ENCODE measurements at regions not wholly inside any gene's neighbourhood (a gene's known extent, or its start where the extent isn't known, plus 50 kb on each side); places are given as distances from the start of the nearest gene placed in this dataset.
"Not testable (repeated sequence)": the region's sequence is repeated elsewhere in the genome, so short reads cannot be mapped to it uniquely, and the experiment has no call there.

DNA sequence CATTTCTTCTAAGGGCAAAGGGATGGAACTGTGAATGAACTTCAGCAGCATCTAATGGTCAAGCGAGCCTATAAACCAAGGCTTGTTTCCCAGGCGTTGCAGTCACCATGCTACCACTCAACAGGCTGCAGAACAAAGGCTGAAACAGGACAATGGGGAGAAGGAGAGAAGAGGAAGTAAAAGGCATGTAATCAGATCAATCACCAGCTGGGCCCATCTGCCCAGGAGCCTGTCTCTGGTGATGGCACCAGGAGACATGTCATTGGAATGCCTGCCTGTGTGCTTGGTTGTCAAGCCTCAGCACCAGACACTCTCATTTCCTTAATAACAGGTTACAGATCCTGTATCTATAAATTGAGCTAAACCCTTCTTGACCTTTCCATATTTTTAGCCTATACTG is 81.7 kb upstream of the UMPS start:
- no peaks in the 10 kb centered on the region for H3K9me1 ChIP-seq (replicated peaks; ENCODE audit: control insufficient read depth, extremely low read depth, insufficient read depth, low read length)
- no peak overlapping the region for H2AFZ ChIP-seq (ENCODE audit: low read depth, low read length)
- TF ChIP-seq POLR2A (IDR thresholded peaks at IDR 0.05; ENCODE audit: low read depth, low read length), result no peak
- no peaks in the 10 kb centered on the region for H3K79me2 ChIP-seq (ENCODE audit: control insufficient read depth, insufficient read depth, low read length)
- H3K9me3 ChIP-seq (replicated peaks; ENCODE audit: control insufficient read depth, insufficient read depth, low read length), result no peaks in the 10 kb centered on the region
- H3K4me2 ChIP-seq (ENCODE audit: insufficient read depth, low read length), result no peak overlapping the region
- intact Hi-C loops (cut with micrococcal nuclease), result no loop called here
- dilution Hi-C loops (cut with MboI; ENCODE audit: extremely low pct_ligation_motif_present, low sequenced_read_pairs), result no loop called here
- FAIRE-seq, result no peak
- POLR2A ChIA-PET, result no interaction called here
- no peak overlapping the region for H3K9ac ChIP-seq (replicated peaks; ENCODE audit: extremely low read depth, insufficient read depth, low read length)
- no peak overlapping the region for H3K4me3 ChIP-seq (replicated peaks in 1 of 3; ENCODE audit: insufficient read depth in 1 of 3, low read depth in 1 of 3, low read length in 3 of 3)
- CTCF ChIA-PET, result interaction anchor here (1.7 kb wide), 1 partner anchor 10 kb away, joined by 4 read pairs; no protein-coding TSS in a partner anchor
- H3K36me3 ChIP-seq (ENCODE audit: control insufficient read depth in 2 of 2, extremely low read depth in 1 of 2, insufficient read depth in 2 of 2, low read length in 2 of 2), result no peaks in the 10 kb centered on the region
- H4K20me1 ChIP-seq (replicated peaks; ENCODE audit: control insufficient read depth, extremely low read depth, insufficient read depth, low read length), result no peaks in the 10 kb centered on the region
- H3K27ac ChIP-seq (ENCODE audit: insufficient read depth, low read depth, low read length), result no peak overlapping the region
- no peak for DNase-seq (ENCODE audit: low read depth, low spot score)
- BruUV-seq (replicated peaks), result no TSS peak
- peaks cover 0 to 1% of the 10 kb centered on the region in 2 experiments for H3K27me3 ChIP-seq (ENCODE audit: control insufficient read depth in 2 of 2, insufficient read depth in 2 of 2, low read length in 2 of 2)
- no peaks in the 10 kb centered on the region for H3K4me1 ChIP-seq (ENCODE audit: control insufficient read depth, extremely low read depth, insufficient read depth, low read length)

DNA sequence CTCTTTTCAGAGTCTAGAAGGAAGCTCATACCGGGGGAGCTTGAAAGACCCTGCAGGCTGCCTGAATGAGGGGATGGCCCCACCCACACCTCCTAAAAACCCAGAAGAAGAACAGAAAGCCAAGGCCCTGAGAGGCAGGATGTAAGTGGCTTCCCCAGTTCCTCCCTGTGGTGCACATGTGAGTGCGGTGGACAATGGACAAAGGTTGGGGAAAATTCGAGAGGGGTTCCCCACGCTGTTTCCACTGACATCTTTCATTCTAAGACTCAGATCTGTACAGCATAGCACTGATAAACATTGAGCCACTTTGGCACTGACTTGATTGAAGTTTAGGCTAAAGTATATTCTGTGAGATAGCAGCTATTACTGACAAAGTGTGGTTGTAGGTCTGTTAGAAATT is 79.5 kb upstream of the UMPS start:
- no peak for FAIRE-seq
- POLR2A ChIA-PET, result no interaction called here

DNA sequence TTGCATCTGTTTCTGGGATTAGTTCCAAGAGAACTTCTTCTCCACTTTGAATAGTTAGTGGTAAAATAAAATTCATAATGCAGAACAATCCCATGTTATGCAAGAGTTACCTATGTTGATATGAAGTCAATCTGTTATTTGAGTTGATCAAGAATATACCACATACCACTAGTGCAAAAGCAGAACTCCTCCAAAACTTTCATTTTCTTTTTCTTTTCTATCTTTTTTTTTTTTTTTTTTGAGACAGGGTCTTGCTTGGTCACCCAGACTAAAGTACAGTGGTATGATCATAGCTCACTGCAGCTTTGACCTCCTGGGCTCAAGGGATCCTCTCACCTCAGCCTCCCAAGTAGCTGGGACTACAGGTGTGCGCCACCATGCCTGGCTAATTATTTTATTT is 78.8 kb upstream of the UMPS start:
- H3K36me3 ChIP-seq (ENCODE audit: control insufficient read depth in 2 of 2, extremely low read depth in 1 of 2, insufficient read depth in 2 of 2, low read length in 2 of 2); H2AFZ ChIP-seq (ENCODE audit: low read depth, low read length); dilution Hi-C loops (cut with MboI; ENCODE audit: extremely low pct_ligation_motif_present, low sequenced_read_pairs); BruUV-seq (replicated peaks); H3K4me3 ChIP-seq (replicated peaks in 1 of 3; ENCODE audit: insufficient read depth in 1 of 3, low read depth in 1 of 3, low read length in 3 of 3); H3K27me3 ChIP-seq (ENCODE audit: control insufficient read depth in 2 of 2, insufficient read depth in 2 of 2, low read length in 2 of 2); FAIRE-seq; H3K9ac ChIP-seq (replicated peaks; ENCODE audit: extremely low read depth, insufficient read depth, low read length); H4K20me1 ChIP-seq (replicated peaks; ENCODE audit: control insufficient read depth, extremely low read depth, insufficient read depth, low read length); intact Hi-C loops (cut with micrococcal nuclease); H3K27ac ChIP-seq (ENCODE audit: insufficient read depth, low read depth, low read length); H3K9me3 ChIP-seq (replicated peaks; ENCODE audit: control insufficient read depth, insufficient read depth, low read length); H3K9me1 ChIP-seq (replicated peaks; ENCODE audit: control insufficient read depth, extremely low read depth, insufficient read depth, low read length); H3K4me1 ChIP-seq (ENCODE audit: control insufficient read depth, extremely low read depth, insufficient read depth, low read length); DNase-seq (ENCODE audit: low read depth, low spot score); H3K4me2 ChIP-seq (ENCODE audit: insufficient read depth, low read length); H3K79me2 ChIP-seq (ENCODE audit: control insufficient read depth, insufficient read depth, low read length): not testable (repeated sequence)
- POLR2A ChIA-PET, result interaction anchor here (0.7 kb wide), 1 partner anchor 10 kb away, joined by 6 read pairs; no protein-coding TSS in a partner anchor
- CTCF ChIA-PET, result interaction anchor here (0.7 to 1.0 kb wide), 2 partner anchors 59 to 84 kb away, joined by 4 read pairs; no protein-coding TSS in a partner anchor

More for the DNA sequence above, 79.5 kb upstream of the UMPS start:
- H3K9me3 ChIP-seq (replicated peaks; ENCODE audit: control insufficient read depth, insufficient read depth, low read length), result no peaks in the 10 kb centered on the region
- intact Hi-C loops (cut with micrococcal nuclease), result no loop called here
- CTCF ChIA-PET, result no interaction called here
- no peak overlapping the region for H2AFZ ChIP-seq (ENCODE audit: low read depth, low read length)
- H3K79me2 ChIP-seq (ENCODE audit: control insufficient read depth, insufficient read depth, low read length), result no peaks in the 10 kb centered on the region
- dilution Hi-C loops (cut with MboI; ENCODE audit: extremely low pct_ligation_motif_present, low sequenced_read_pairs), result no loop called here
- H3K9ac ChIP-seq (replicated peaks; ENCODE audit: extremely low read depth, insufficient read depth, low read length), result no peak overlapping the region
- no peak overlapping the region for H3K4me2 ChIP-seq (ENCODE audit: insufficient read depth, low read length)
- DNase-seq (ENCODE audit: low read depth, low spot score), result no peak
- H3K27me3 ChIP-seq (ENCODE audit: control insufficient read depth in 2 of 2, insufficient read depth in 2 of 2, low read length in 2 of 2), result peaks cover 1 to 3% of the 10 kb centered on the region in 2 experiments
- no peaks in the 10 kb centered on the region for H3K36me3 ChIP-seq (ENCODE audit: control insufficient read depth in 2 of 2, extremely low read depth in 1 of 2, insufficient read depth in 2 of 2, low read length in 2 of 2)
- H3K9me1 ChIP-seq (replicated peaks; ENCODE audit: control insufficient read depth, extremely low read depth, insufficient read depth, low read length), result no peaks in the 10 kb centered on the region
- H4K20me1 ChIP-seq (replicated peaks; ENCODE audit: control insufficient read depth, extremely low read depth, insufficient read depth, low read length), result no peaks in the 10 kb centered on the region
- H3K4me1 ChIP-seq (ENCODE audit: control insufficient read depth, extremely low read depth, insufficient read depth, low read length), result no peaks in the 10 kb centered on the region
- TF ChIP-seq POLR2A (IDR thresholded peaks at IDR 0.05; ENCODE audit: low read depth, low read length) (no peak), JUN (IDR thresholded peaks at IDR 0.05; ENCODE audit: borderline replicate concordance, insufficient read depth, insufficient read length, low read depth) (no peak), FOS (IDR thresholded peaks at IDR 0.05; ENCODE audit: borderline replicate concordance, insufficient read depth, low read length) (no peak), GATA2 (IDR thresholded peaks at IDR 0.05; ENCODE audit: insufficient read depth, insufficient read length, low read depth, low read length) (no peak), MYC (IDR thresholded peaks at IDR 0.05; ENCODE audit: low read depth, low read length) (no peak)
- TF ChIP-seq, protein P1, sequence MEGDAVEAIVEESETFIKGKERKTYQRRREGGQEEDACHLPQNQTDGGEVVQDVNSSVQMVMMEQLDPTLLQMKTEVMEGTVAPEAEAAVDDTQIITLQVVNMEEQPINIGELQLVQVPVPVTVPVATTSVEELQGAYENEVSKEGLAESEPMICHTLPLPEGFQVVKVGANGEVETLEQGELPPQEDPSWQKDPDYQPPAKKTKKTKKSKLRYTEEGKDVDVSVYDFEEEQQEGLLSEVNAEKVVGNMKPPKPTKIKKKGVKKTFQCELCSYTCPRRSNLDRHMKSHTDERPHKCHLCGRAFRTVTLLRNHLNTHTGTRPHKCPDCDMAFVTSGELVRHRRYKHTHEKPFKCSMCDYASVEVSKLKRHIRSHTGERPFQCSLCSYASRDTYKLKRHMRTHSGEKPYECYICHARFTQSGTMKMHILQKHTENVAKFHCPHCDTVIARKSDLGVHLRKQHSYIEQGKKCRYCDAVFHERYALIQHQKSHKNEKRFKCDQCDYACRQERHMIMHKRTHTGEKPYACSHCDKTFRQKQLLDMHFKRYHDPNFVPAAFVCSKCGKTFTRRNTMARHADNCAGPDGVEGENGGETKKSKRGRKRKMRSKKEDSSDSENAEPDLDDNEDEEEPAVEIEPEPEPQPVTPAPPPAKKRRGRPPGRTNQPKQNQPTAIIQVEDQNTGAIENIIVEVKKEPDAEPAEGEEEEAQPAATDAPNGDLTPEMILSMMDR (IDR thresholded peaks at IDR 0.05; ENCODE audit: extremely low read depth in 1 of 2, insufficient read depth in 1 of 2, low read depth in 1 of 2, low read length in 2 of 2), result no peak
- H3K4me3 ChIP-seq (replicated peaks in 1 of 3; ENCODE audit: insufficient read depth in 1 of 3, low read depth in 1 of 3, low read length in 3 of 3), result no peak overlapping the region
- no TSS peak for BruUV-seq (replicated peaks)
- no peak overlapping the region for H3K27ac ChIP-seq (ENCODE audit: insufficient read depth, low read depth, low read length)
